HG03457 (cell line): ENCODE measurements at regions not wholly inside any gene's neighbourhood (a gene's known extent, or its start where the extent isn't known, plus 50 kb on each side); places are given as distances from the start of the nearest gene placed in this dataset.

Experiments used
- ATAC-seq: cut with Tn5 transposase; IDR thresholded peaks from one replicate; pipeline ENCODE4 v1.9.1; 2021; ENCODE audit warnings: moderate number of reproducible peaks; ENCODE audit not compliant: unreplicated experiment

GRCh38 chr12:77724367-77724957 is 106.2 kb upstream of the NAV3 start:
- ATAC-seq = no peak

GRCh38 chr12:77723308-77723707 is 107.4 kb upstream of the NAV3 start:
- no peak for ATAC-seq

- ATAC-seq = no peak
Observed at GRCh38 chr12:77722536-77722935, 108.2 kb upstream of the NAV3 start.

- no peak for ATAC-seq
Observed at GRCh38 chr12:77720258-77720657, 110.4 kb upstream of the NAV3 start.

GRCh38 chr12:77710209-77710608 is 120.5 kb upstream of the NAV3 start:
- no peak for ATAC-seq

- ATAC-seq = no peak
Observed at GRCh38 chr12:77697126-77697525, 133.6 kb upstream of the NAV3 start.

GRCh38 chr12:77696183-77696582 is 134.5 kb upstream of the NAV3 start:
- no peak for ATAC-seq

GRCh38 chr12:77689510-77690086 is 141.1 kb upstream of the NAV3 start:
- ATAC-seq = no peak

- ATAC-seq = no peak
Observed at GRCh38 chr12:77687321-77687720, 143.4 kb upstream of the NAV3 start.

GRCh38 chr12:77686760-77687159 is 143.9 kb upstream of the NAV3 start:
- no peak for ATAC-seq

- ATAC-seq = no peak
Observed at GRCh38 chr12:77685901-77686300, 144.8 kb upstream of the NAV3 start.

GRCh38 chr12:77685112-77685511 is 145.6 kb upstream of the NAV3 start:
- peak; percentile 70 for ATAC-seq

- no peak for ATAC-seq
Observed at GRCh38 chr12:77682488-77682887, 148.2 kb upstream of the NAV3 start.

GRCh38 chr12:77681726-77682125 is 149.0 kb upstream of the NAV3 start:
- ATAC-seq = no peak

- ATAC-seq = no peak
Observed at GRCh38 chr12:77679686-77680085, 151.0 kb upstream of the NAV3 start.

GRCh38 chr12:77678621-77679020 is 152.1 kb upstream of the NAV3 start:
- no peak for ATAC-seq

- ATAC-seq = no peak
Observed at GRCh38 chr12:77667101-77667500, 163.6 kb upstream of the NAV3 start.

GRCh38 chr12:77648716-77649115 is 182.0 kb upstream of the NAV3 start:
- no peak for ATAC-seq

GRCh38 chr12:77645966-77646598 is 184.6 kb upstream of the NAV3 start:
- no peak for ATAC-seq

- no peak for ATAC-seq
Observed at GRCh38 chr12:77644915-77645605, 185.6 kb upstream of the NAV3 start.

GRCh38 chr12:77642246-77642645 is 188.4 kb upstream of the NAV3 start:
- no peak for ATAC-seq

GRCh38 chr12:77640356-77640755 is 190.3 kb upstream of the NAV3 start:
- no peak for ATAC-seq
